B cell (primary cell): ENCODE measurements at regions not wholly inside any gene's neighbourhood (a gene's known extent, or its start where the extent isn't known, plus 50 kb on each side); places are given as distances from the start of the nearest gene placed in this dataset.

Source experiments
- ATAC-seq: fragments of 200-7000 bp; cut with Tn5 transposase; one replicate; pipeline ENCODE4 v1.10.0; 2021; ENCODE audit warnings: low read depth, mild to moderate bottlenecking, moderate number of reproducible peaks, moderate library complexity
- CTCF ChIA-PET: fragments of 350-600 bp; sonication (Branson Sonifier 250); formaldehyde crosslinking; loops from one replicate; lab custom pipeline; 2021; ENCODE audit warnings: antibody characterized with exemption, inconsistent platforms; lab: Charles Lee
- POLR2A ChIA-PET: fragments of 350-600 bp; sonication (Branson Sonifier 250); formaldehyde crosslinking; loops from one replicate; lab custom pipeline; 2021; ENCODE audit warnings: antibody characterized with exemption; lab: Charles Lee
- DNase-seq: peaks from one replicate; pipeline ENCODE4 v3.0.0; 2013
- H2AFZ ChIP-seq: 2 replicates; pipeline ENCODE4 v1.6.1; 2012; ENCODE audit warnings: mild to moderate bottlenecking, low read depth, low read length; ENCODE audit not compliant: insufficient read depth, poor library complexity, severe bottlenecking
- H3K27ac ChIP-seq, 2 donors: 1 replicate in 1 of 2; 2 replicates in 1 of 2; pipeline ENCODE4 v1.5.1; 2012 to 2013; ENCODE audit warnings: low read length in 2 of 2, mild to moderate bottlenecking in 2 of 2, moderate library complexity in 1 of 2
- H3K27me3 ChIP-seq, 4 experiments: fragments of 200-600 bp in 1 of 4; sonication (generic) in 1 of 4; replicated peaks in 1 of 4; 1 replicate in 2 of 4; 2 replicates in 2 of 4; pipeline versions ENCODE4 v1.6.1 to v1.7.0; 2013 to 2016; ENCODE audit warnings: low read length in 3 of 4, mild to moderate bottlenecking in 2 of 4, mixed read lengths in 1 of 4, moderate library complexity in 1 of 4; ENCODE audit not compliant: insufficient read depth in 4 of 4, control insufficient read depth in 3 of 4; ENCODE audit errors: control extremely low read depth in 1 of 4
- H3K36me3 ChIP-seq, 2 experiments: replicated peaks in 1 of 2; 1 replicate in 1 of 2; 2 replicates in 1 of 2; pipeline versions ENCODE4 v1.6.1 to v1.7.1; 2013; ENCODE audit warnings: low read length in 1 of 2; ENCODE audit not compliant: insufficient read depth in 2 of 2, control insufficient read depth in 1 of 2; ENCODE audit errors: control extremely low read depth in 1 of 2, extremely low read depth in 1 of 2
- H3K4me1 ChIP-seq, 2 donors: fragments of 200-600 bp in 1 of 2; sonication (generic) in 1 of 2; 1 replicate in 1 of 2; 2 replicates in 1 of 2; pipeline versions ENCODE4 v1.5.1 to v1.6.1; 2013 to 2017; ENCODE audit warnings: low read length in 2 of 2; ENCODE audit not compliant: control insufficient read depth in 2 of 2, insufficient read depth in 2 of 2
- H3K4me2 ChIP-seq: replicated peaks from 2 replicates; pipeline ENCODE3; 2012; ENCODE audit warnings: mild to moderate bottlenecking, low read depth, low read length; ENCODE audit not compliant: poor library complexity, severe bottlenecking
- H3K4me3 ChIP-seq, 5 experiments: fragments of 200-600 bp in 1 of 5; sonication (generic) in 1 of 5; 1 replicate in 3 of 5; 2 replicates in 2 of 5; pipeline versions ENCODE4 v1.5.1 to v1.7.0; 2011 to 2016; ENCODE audit warnings: low read length in 4 of 5, mild to moderate bottlenecking in 4 of 5, low read depth in 2 of 5, control low read depth in 1 of 5, moderate library complexity in 1 of 5; ENCODE audit not compliant: insufficient read depth in 1 of 5; ENCODE audit errors: control extremely low read depth in 1 of 5, extremely low read depth in 1 of 5
- H3K79me2 ChIP-seq: fragments of 200-600 bp; sonication (generic); one replicate; pipeline ENCODE4 v1.6.0; 2016; ENCODE audit warnings: low read length; ENCODE audit not compliant: control insufficient read depth, insufficient read depth
- H3K9ac ChIP-seq: fragments of 200-600 bp; sonication (generic); 2 replicates; pipeline ENCODE4 v1.6.1; 2017; ENCODE audit warnings: mild to moderate bottlenecking, low read length, moderate library complexity
- H3K9me3 ChIP-seq, 3 donors: one replicate each; pipeline versions ENCODE4 v1.6.1 to v1.7.1; 2013; ENCODE audit warnings: low read length in 2 of 3; ENCODE audit not compliant: control insufficient read depth in 2 of 3, insufficient read depth in 1 of 3; ENCODE audit errors: control extremely low read depth in 1 of 3
- H4K20me1 ChIP-seq: 2 replicates; pipeline ENCODE4 v1.6.0; 2012; ENCODE audit warnings: mild to moderate bottlenecking, low read length; ENCODE audit not compliant: insufficient read depth, control insufficient read depth, poor library complexity, severe bottlenecking
- H3K27ac Mint-ChIP-seq: one replicate; pipeline ENCODE4 v1.8.0; 2021; ENCODE audit warnings: mixed read lengths
- H3K27me3 Mint-ChIP-seq: one replicate; pipeline ENCODE4 v1.8.0; 2021; ENCODE audit warnings: mixed read lengths
- H3K4me1 Mint-ChIP-seq: one replicate; pipeline ENCODE4 v1.8.0; 2021; ENCODE audit warnings: mixed read lengths
- H3K4me3 Mint-ChIP-seq: one replicate; pipeline ENCODE4 v1.8.0; 2021; ENCODE audit warnings: mixed read lengths
- H3K9me3 Mint-ChIP-seq: one replicate; pipeline ENCODE4 v1.8.0; 2022; ENCODE audit warnings: mixed read lengths; ENCODE audit not compliant: insufficient read depth
- CTCF ChIP-seq: fragments of 200-600 bp; IDR thresholded peaks from one replicate; pipeline ENCODE4 v1.8.0; 2022; ENCODE audit warnings: antibody characterized with exemption, mild to moderate bottlenecking
- EZH2 ChIP-seq: IDR thresholded peaks from 2 replicates; pipeline ENCODE4 v1.6.1; 2012; ENCODE audit warnings: borderline replicate concordance, low read depth, mild to moderate bottlenecking, moderate library complexity, low read length; ENCODE audit not compliant: insufficient read depth, poor library complexity, severe bottlenecking
- WGBS: methylation state at CpG from one replicate; pipeline ENCODE4 v1.1.5; 2013; ENCODE audit warnings: missing lambda C conversion rate; ENCODE audit not compliant: insufficient coverage; 5-methylcytosine and 5-hydroxymethylcytosine counted together
- intact Hi-C: fragments of 100-400 bp; cut with micrococcal nuclease; formaldehyde crosslinking; loops from one replicate; pipeline ENCODE4 v1.10.0; 2022

DNA sequence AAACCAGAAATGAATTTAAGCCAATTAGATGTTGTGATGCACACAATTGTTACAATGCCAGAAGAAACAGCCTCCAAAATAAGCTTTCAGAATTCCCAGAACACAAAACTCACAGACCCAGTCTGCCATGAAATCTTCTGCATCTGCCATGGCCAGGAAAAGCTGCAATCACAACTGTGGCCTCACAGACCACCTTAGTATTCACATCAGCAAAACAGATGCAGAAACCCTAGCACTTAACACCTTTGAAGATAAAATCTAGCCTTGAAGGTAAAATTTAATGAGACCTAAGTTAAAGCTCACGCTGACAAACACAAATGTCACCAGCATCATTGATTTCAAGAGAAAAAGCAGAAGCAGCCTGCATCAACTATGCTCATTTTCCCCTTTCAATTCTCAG lies 566.8 kb upstream of the TMPRSS15 start:
- intact Hi-C loops = no loop called here
- H4K20me1 ChIP-seq = no peaks in the 10 kb centered on the region
- peaks cover 0 to 4% (median 0%) of the 10 kb centered on the region in 3 donors for H3K9me3 ChIP-seq
- no peak overlapping the region for H3K4me3 Mint-ChIP-seq
- ATAC-seq (no peak), DNase-seq (no peak)
- H3K4me1 ChIP-seq = no peaks in the 10 kb centered on the region
- H3K9ac ChIP-seq = no peak overlapping the region
- no peak overlapping the region for H3K27ac ChIP-seq
- no peaks in the 10 kb centered on the region for H3K4me1 Mint-ChIP-seq
- H3K4me2 ChIP-seq = no peak overlapping the region
- H3K27me3 ChIP-seq = no peaks in the 10 kb centered on the region
- H2AFZ ChIP-seq = no peak overlapping the region
- WGBS = no CpG with 5 or more reads among the region's 1 CpG
- H3K27ac Mint-ChIP-seq = no peak overlapping the region
- ChIA-PET POLR2A (no interaction called here), CTCF (no interaction called here)
- H3K79me2 ChIP-seq = no peaks in the 10 kb centered on the region
- H3K27me3 Mint-ChIP-seq = no peaks in the 10 kb centered on the region
- peaks cover under 1% of the 10 kb centered on the region for H3K9me3 Mint-ChIP-seq
- no peaks in the 10 kb centered on the region for H3K36me3 ChIP-seq
- TF ChIP-seq CTCF = no peak
- TF ChIP-seq EZH2 = no peak
- H3K4me3 ChIP-seq = no peak overlapping the region

DNA sequence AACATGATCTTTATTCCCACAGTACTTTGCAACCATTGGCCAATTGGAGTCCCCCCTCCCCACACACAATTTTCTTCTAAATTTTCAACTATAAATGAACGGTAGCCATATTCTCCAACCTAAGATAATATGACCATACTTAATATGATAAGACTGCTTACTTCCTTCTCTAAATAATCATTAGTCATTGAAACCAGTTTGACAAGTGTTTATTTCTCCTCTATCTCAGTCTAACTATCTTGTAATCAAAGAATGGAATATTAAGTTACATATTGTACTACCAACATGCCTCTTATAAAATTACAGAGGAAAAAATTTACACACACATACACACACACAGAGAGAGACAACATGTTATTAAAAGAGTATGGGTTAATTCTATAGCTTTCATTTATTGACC lies 567.4 kb upstream of the TMPRSS15 start:
- TF ChIP-seq EZH2 (no peak), CTCF (no peak)
- Histone ChIP-seq H3K27me3 (no peaks in the 10 kb centered on the region), H3K27ac (no peak overlapping the region), H2AFZ (no peak overlapping the region), H4K20me1 (no peaks in the 10 kb centered on the region), H3K79me2 (no peaks in the 10 kb centered on the region), H3K9me3 (peaks cover 0 to 4% (median 0%) of the 10 kb centered on the region in 3 donors), H3K4me3 (no peak overlapping the region), H3K4me2 (no peak overlapping the region), H3K9ac (no peak overlapping the region), H3K36me3 (no peaks in the 10 kb centered on the region), H3K4me1 (no peaks in the 10 kb centered on the region)
- Mint-ChIP-seq H3K27me3 (no peaks in the 10 kb centered on the region), H3K27ac (no peak overlapping the region), H3K9me3 (peaks cover 2% of the 10 kb centered on the region), H3K4me3 (no peak overlapping the region), H3K4me1 (no peaks in the 10 kb centered on the region)
- POLR2A ChIA-PET = no interaction called here
- no peak for ATAC-seq
- CTCF ChIA-PET = no interaction called here
- intact Hi-C loops = no loop called here
- DNase-seq = no peak
- WGBS = no CpG with 5 or more reads among the region's 1 CpG
